Left lobe of liver (tissue), 2 donors: ENCODE measurements at regions not wholly inside any gene's neighbourhood (a gene's known extent, or its start where the extent isn't known, plus 50 kb on each side); places are given as distances from the start of the nearest gene placed in this dataset.
"Not testable (repeated sequence)": the region's sequence is repeated elsewhere in the genome, so short reads cannot be mapped to it uniquely, and the experiment has no call there.

Source experiments
- ATAC-seq: fragments of 200-7000 bp; cut with Tn5 transposase; one replicate; pipeline ENCODE4 v1.9.1; 2020; ENCODE audit warnings: mild to moderate bottlenecking, moderate library complexity
- DNase-seq: peaks from one replicate; pipeline ENCODE4 v3.0.0-alpha.2; 2020; ENCODE audit warnings: low spot score
- donor health status: DM: no; HTN: no; CAD: no; lungs with moderate emphysema.
- donor health status: DM: no; HTN: yes; CAD: no.

DNA sequence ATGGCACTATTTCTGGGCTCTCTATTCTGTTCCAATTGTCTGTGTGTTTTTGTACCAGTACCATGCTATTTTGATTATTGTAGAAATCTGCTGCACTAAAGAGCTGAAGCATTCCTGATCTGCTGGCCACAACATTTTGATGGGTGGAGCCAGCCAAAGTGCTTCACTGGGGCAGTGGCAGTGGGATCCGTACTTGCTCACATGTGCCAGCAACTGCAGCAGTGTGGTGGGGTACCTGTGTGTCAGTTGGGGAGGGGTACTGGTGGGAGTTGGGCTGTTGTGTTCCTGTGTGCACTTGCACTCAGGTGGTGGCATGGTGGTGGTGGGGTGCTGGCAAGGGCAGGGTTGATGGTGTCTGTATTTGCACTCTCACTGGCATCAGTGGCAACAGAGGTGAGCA, 204.6 kb upstream of the ALG10 start:
- ATAC-seq: no peak
- DNase-seq: no peak

DNA sequence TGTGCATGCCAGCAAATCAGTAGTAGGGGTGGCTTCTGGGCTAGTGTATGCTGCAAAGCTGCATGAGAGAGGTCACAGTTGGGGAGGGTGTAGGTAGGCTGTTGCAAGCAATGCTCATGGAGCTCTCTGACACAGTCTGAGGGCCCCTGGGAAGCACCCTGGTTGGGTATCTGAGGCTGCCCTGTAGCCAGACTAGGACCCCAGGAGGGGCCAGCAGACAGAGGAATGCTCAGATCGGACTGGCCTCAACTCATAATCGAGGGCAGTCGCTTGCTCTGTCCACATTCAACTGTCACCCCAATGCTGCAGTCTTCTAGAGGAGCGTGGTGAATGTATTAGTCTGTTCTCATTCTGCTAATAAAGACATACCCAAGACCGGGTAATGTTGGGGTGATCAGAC, 204.0 kb upstream of the ALG10 start:
- no peak for DNase-seq
- no peak for ATAC-seq

DNA sequence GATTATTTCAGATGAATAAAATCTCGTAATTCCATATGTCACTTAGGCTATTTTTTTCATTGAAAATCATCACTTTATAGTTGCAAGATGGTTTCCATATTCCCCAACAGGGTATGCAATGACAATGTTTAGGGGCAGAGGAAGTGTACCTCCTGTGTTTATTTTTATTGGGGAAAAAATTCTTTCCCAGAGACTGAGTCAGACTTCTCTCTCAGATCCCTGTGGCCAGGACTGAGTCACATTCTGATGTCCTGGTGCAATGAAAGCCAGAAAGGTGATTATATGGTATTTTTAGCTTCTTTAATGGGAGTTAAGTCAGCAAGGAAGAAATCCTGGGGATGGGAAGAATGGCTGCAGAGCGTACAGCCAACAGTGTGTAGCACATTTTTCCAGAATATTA, 196.9 kb upstream of the ALG10 start:
- ATAC-seq: no peak

GRCh38 chr12:33825986-33826602, 196.2 kb upstream of the ALG10 start:
- ATAC-seq: no peak
- DNase-seq: no peak

More for the DNA sequence above, 196.9 kb upstream of the ALG10 start:
- DNase-seq: no peak

DNA sequence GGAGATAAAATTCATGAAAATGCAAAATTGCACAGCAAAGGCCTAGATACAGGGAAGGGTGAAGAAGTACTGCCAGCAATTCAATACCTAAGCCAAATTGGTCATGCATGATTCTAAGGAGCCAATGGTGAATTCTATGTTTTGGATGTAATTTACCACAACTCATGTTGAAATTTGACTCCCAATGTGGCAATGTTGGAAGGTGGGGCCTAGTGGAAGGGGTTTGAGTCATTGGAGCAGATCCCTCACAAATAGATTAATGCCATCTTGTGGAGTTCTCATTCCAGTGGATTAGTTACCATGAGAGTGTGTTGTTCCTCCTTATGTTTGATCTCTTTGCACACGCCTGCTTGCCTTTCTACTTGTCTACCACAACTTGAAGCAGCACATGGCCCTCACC, 194.0 kb upstream of the ALG10 start:
- ATAC-seq: no peak
- no peak for DNase-seq

DNA sequence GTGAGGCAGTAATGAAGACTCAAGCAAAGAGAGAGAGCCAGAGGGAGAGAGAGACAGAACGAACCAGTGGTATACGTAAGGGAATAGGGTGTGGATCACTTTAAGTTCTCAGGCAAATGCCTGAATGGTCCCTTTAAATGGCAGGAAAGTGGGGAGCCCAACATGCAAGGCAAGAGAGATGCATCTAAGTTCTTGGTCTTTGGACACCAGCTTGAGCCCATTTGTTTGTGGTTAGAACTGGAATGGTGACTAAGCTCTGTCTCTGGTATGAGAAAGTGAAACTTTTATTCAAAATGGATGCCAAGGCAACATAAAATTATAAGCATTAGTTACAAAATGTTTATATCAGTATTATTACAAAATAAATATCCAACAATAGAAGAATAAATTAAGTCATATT, 192.2 kb upstream of the ALG10 start:
- DNase-seq (no peak), ATAC-seq (no peak)

DNA sequence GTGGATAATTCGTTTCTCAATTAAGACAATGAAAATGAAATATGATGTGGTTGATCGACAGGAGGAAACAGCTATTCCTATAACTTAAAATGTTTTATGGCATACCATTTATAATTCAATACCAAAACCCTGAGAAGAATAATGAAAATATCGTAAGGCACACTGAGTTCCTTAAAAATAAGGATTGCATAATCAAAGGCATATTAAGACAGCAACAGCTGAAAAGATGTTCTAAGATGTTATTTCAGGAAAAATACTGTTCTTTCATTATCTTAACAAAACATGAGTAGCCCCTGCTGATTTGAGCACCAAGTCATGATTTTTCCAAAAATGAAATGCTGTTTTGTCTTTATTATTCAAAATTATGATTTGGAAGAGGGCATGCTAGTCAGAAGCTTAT, 189.4 kb upstream of the ALG10 start:
- no peak for ATAC-seq

DNA sequence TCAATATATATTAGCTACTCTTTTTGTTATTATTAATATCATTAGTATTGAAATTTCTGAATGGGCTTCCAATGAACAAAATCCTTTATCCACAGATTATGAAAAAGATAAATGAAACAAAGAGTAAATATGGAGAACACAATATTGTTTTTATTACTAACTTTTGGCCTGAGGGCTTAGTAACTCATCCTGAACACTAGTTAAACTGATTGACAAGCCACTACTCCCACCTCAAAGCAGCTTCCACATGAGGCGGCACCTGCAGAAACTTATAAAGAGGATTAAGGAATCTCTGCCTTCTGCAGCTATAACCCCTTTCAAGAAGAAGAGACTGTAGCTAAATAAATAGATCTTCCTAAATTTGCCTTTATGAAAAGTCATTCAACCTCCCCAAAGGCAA, 187.6 kb upstream of the ALG10 start:
- DNase-seq: no peak
- no peak for ATAC-seq

More for the DNA sequence above, 189.4 kb upstream of the ALG10 start:
- DNase-seq: no peak

DNA sequence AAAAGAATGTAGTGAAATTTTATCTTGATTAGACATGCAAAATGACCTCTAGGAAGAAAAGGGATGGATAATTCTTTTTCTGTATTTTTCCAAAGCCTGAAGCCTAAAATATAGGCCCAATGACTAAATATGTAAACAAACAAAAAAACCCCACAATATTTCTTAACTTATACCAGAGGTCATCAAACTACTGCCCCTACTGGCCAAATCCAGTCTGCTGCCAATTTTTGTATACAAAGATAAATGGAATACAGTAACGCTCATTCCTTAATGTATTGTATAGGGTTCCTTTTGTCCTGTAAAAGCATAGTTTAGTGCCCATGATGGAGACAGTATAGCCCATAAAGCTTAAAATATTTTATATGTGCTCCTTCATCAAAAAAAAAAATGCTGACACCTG, 145.7 kb upstream of the ALG10 start:
- ATAC-seq (no peak), DNase-seq (no peak)

DNA sequence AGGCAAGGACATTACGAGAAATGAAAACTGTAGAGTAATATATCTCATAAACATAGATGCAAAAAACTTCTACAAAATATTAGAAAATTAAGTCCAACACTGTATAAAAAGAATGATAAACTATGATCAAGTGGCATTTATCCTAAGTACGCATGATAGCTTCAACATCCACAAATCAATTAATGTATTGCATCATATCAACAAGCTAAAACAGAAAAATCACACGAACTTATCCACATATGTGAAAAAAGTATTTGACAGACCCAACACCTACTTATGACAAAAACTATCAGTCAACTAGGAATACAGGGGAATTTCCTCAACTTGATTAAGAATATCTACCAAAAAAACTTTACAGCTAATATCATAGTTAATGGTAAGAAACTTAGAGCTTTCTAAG, 129.9 kb upstream of the ALG10 start:
- ATAC-seq (no peak), DNase-seq (no peak)

DNA sequence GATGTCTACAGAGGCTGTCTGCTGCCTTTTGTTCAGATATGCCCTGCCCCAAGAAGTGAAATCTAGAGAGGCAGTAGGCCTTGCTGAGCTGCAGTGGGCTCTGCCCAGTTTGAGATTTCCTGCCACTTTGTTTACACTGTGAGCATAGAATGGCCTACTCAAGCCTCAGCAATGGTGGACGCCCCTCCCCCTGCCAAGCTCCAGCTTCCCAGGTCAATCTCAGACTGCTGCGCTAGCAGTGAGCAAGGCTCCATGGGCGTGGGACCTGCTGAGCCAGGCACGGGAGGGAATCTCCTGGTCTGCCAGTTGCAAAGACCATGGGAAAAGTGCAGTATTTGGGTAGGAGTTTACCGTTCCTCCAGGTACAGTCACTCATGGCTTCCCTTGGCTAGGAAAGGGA, 101.8 kb upstream of the ALG10 start:
- not testable (repeated sequence) for ATAC-seq, DNase-seq

DNA sequence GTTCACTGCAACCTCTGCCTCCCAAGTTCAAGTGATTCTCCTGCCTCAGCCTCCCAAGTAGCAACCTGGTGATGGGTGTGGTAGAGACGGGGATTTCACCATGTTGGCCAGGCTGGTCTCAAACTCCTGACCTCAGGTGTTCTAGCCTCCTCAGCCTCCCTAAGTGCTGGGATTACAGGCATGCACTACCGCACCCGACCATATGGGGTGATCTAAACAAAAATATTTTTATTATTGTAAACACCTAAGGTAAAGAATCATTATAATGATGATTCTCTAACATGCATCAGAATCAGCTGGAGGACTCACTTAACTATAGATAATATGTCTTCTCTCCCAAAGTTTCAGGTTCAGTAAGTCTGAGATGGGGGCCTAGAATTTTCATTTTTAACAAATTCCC, 96.2 kb upstream of the ALG10 start:
- DNase-seq: no peak
- no peak for ATAC-seq

GRCh38 chr12:33937669-33938068, 84.6 kb upstream of the ALG10 start:
- ATAC-seq: peak; percentile 77
- not testable (repeated sequence) for DNase-seq

- DNase-seq (no peak), ATAC-seq (no peak)
These were observed 80.1 kb upstream of the ALG10 start for GRCh38 chr12:33942172-33942571.

DNA sequence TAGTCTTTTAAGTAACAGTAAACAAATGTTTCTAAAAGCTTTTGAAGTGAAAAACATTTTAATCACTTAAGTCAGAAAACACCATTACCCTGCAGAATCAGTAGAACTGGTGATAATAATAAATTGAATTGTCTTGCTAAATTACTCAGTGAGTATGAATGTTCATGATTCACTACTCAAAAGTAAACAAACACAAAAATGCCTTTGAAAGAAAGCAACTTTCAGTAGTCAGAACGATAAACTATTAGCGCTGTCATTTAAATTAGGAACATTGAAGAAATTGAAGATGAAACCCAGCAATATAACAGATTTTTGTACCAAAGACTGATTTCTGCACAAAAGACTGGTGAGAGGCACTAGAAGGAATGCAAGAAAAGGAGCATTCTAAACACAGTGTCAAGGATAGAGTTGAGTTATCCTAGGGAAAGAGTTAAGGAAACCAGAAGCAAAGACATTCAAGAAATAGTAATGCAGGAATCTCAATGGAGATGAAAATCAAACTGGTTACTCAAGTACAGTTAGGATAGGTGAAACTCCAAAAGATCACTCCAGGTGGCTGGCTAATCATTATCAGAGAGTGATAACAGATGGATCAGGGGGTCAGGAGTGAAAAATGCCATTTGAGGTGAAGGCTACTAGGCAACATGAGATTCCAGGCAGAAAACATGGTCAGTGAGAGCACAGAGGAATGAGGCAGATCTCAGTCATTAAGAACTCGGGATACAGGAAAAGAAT, 77.4 kb upstream of the ALG10 start:
- DNase-seq (peak; percentile 64), ATAC-seq (peak; percentile 99)

DNA sequence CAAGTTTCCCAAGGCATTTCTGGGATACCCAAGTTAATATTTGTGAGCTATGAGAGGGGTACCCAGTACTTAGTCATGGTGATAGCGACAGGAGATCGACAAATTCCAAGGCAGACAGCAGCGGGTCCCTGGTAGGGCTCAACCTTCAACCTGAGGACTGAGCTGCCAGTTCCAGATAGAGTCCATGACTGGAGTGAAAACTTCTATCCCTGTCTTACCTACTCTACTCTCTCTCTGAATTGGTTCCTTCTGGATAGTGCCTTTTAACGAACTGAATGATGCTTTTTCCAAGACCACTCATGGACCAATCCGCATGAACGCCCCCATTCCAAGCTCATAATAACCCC, 76.9 kb upstream of the ALG10 start:
- ATAC-seq (peak; percentile 78), DNase-seq (no peak)

DNA sequence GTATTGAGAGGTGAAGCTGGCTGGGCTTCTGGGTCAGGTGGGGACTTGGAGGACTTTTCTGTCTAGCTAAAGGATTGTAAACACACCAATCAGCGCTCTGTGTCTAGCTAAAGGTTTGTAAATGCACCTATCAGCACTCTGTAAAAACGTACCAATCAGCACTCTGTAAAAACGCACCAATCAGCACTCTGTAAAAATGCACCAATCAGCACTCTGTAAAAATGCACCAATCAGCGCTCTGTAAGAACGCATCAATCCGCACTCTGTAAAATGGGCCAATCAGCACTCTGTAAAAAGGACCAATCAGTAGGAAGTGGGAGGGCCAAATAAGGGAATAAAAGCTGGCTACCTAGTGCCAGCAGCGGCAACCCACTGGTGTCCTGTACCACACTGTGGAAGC, 56.1 kb upstream of the ALG10 start:
- ATAC-seq, DNase-seq: not testable (repeated sequence)

DNA sequence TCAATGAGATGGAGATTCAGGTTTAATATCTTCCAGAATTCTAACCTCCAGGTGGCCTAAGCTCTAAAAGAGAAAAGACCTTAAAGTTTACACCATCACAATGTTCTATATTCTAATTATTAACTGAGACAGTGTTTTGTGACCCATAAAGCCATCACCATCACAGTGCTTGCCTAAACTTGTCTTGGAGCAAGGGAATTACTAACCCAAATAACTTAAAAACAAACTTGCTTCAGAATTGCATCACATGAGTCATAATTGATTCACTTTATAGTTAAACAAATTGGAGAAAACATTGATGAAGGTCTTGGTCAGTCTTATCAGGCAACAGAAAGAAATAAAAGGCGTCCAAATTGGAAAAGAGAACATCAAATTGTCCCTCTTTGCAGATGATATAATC, 54.5 kb upstream of the ALG10 start:
- no peak for ATAC-seq
- no peak for DNase-seq
